ENCODE measurements at regions not wholly inside any gene's neighbourhood (a gene's known extent, or its start where the extent isn't known, plus 50 kb on each side); places are given as distances from the start of the nearest gene placed in this dataset.
"Not testable (repeated sequence)": the region's sequence is repeated elsewhere in the genome, so short reads cannot be mapped to it uniquely, and the experiment has no call there.

GRCh38 chr10:61016007-61016406 lies 72.0 kb upstream of the RHOBTB1 start:
- no peak overlapping the region for H2AFZ ChIP-seq (ENCODE audit: control insufficient read depth, low read length)
- no peak overlapping the region for H3K9ac ChIP-seq (ENCODE audit: control insufficient read depth, extremely low read depth, insufficient read depth, low read length)
- H4K20me1 ChIP-seq (ENCODE audit: control insufficient read depth, extremely low read depth, insufficient read depth, low read length) = no peaks in the 10 kb centered on the region
- no peak for FAIRE-seq
- no peaks in the 10 kb centered on the region for H3K36me3 ChIP-seq (ENCODE audit: control insufficient read depth in 2 of 2, extremely low read depth in 1 of 2, insufficient read depth in 2 of 2, low read length in 2 of 2)
- no peaks in the 10 kb centered on the region for H3K4me1 ChIP-seq (ENCODE audit: control insufficient read depth, extremely low read depth, insufficient read depth, low read length)
- H3K9me1 ChIP-seq (ENCODE audit: control insufficient read depth, extremely low read depth, insufficient read depth, low read length) = no peaks in the 10 kb centered on the region
- TF ChIP-seq EZH2 (IDR thresholded peaks at IDR 0.05; ENCODE audit: low read length) (no peak), CTCF (optimal IDR thresholded peaks at IDR 0.05 in 1 of 3, IDR thresholded peaks at IDR 0.05 in 1 of 3, conservative IDR thresholded peaks at IDR 0.05 in 1 of 3; ENCODE audit: extremely low read depth in 1 of 3, insufficient read depth in 2 of 3, low read length in 3 of 3) (no peak)
- H3K9me3 ChIP-seq (ENCODE audit: control insufficient read depth, low read depth, low read length) = no peaks in the 10 kb centered on the region
- H3K4me2 ChIP-seq (ENCODE audit: control insufficient read depth, extremely low read depth, insufficient read depth, low read depth, low read length) = no peak overlapping the region
- no peaks in the 10 kb centered on the region for H3K27me3 ChIP-seq (ENCODE audit: control insufficient read depth, extremely low read depth, insufficient read depth, low read length)
- H3K27ac ChIP-seq (ENCODE audit: control insufficient read depth, insufficient read depth, low read length) = no peak overlapping the region
- H3K79me2 ChIP-seq (ENCODE audit: control insufficient read depth, insufficient read depth, low read length) = no peaks in the 10 kb centered on the region
- H3K4me3 ChIP-seq (ENCODE audit: control insufficient read depth in 2 of 3, extremely low read depth in 1 of 3, insufficient read depth in 2 of 3, low read depth in 1 of 3, low read length in 3 of 3) = no peak overlapping the region
- DNase-seq (ENCODE audit: low read depth, low spot score) = no peak
- dilution Hi-C loops (cut with MboI; ENCODE audit: extremely low pct_ligation_motif_present, low sequenced_read_pairs) = no loop called here

- no peak for DNase-seq (ENCODE audit: low read depth, low spot score)
- Histone ChIP-seq H3K27me3 (ENCODE audit: control insufficient read depth, extremely low read depth, insufficient read depth, low read length) (no peaks in the 10 kb centered on the region), H3K9me3 (ENCODE audit: control insufficient read depth, low read depth, low read length) (no peaks in the 10 kb centered on the region), H3K36me3 (ENCODE audit: control insufficient read depth in 2 of 2, extremely low read depth in 1 of 2, insufficient read depth in 2 of 2, low read length in 2 of 2) (no peaks in the 10 kb centered on the region), H3K79me2 (ENCODE audit: control insufficient read depth, insufficient read depth, low read length) (no peaks in the 10 kb centered on the region), H3K9ac (ENCODE audit: control insufficient read depth, extremely low read depth, insufficient read depth, low read length) (no peak overlapping the region), H3K27ac (ENCODE audit: control insufficient read depth, insufficient read depth, low read length) (no peak overlapping the region), H3K4me1 (ENCODE audit: control insufficient read depth, extremely low read depth, insufficient read depth, low read length) (no peaks in the 10 kb centered on the region), H2AFZ (ENCODE audit: control insufficient read depth, low read length) (no peak overlapping the region), H3K4me2 (ENCODE audit: control insufficient read depth, extremely low read depth, insufficient read depth, low read depth, low read length) (no peak overlapping the region), H4K20me1 (ENCODE audit: control insufficient read depth, extremely low read depth, insufficient read depth, low read length) (no peaks in the 10 kb centered on the region), H3K9me1 (ENCODE audit: control insufficient read depth, extremely low read depth, insufficient read depth, low read length) (no peaks in the 10 kb centered on the region), H3K4me3 (ENCODE audit: control insufficient read depth in 2 of 3, extremely low read depth in 1 of 3, insufficient read depth in 2 of 3, low read depth in 1 of 3, low read length in 3 of 3) (no peak overlapping the region)
- no peak for FAIRE-seq
- dilution Hi-C loops (cut with MboI; ENCODE audit: extremely low pct_ligation_motif_present, low sequenced_read_pairs) = no loop called here
- no peak for TF ChIP-seq EZH2 (IDR thresholded peaks at IDR 0.05; ENCODE audit: low read length)
- no peak for TF ChIP-seq CTCF (optimal IDR thresholded peaks at IDR 0.05 in 1 of 3, IDR thresholded peaks at IDR 0.05 in 1 of 3, conservative IDR thresholded peaks at IDR 0.05 in 1 of 3; ENCODE audit: extremely low read depth in 1 of 3, insufficient read depth in 2 of 3, low read length in 3 of 3)
These were observed 66.9 kb upstream of the RHOBTB1 start for GRCh38 chr10:61010863-61011262.

GRCh38 chr10:61003069-61003468 lies 59.1 kb upstream of the RHOBTB1 start:
- H3K4me1 ChIP-seq (ENCODE audit: control insufficient read depth, extremely low read depth, insufficient read depth, low read length); H3K27ac ChIP-seq (ENCODE audit: control insufficient read depth, insufficient read depth, low read length); H3K36me3 ChIP-seq (ENCODE audit: control insufficient read depth in 2 of 2, extremely low read depth in 1 of 2, insufficient read depth in 2 of 2, low read length in 2 of 2); H2AFZ ChIP-seq (ENCODE audit: control insufficient read depth, low read length); DNase-seq (ENCODE audit: low read depth, low spot score); H3K9ac ChIP-seq (ENCODE audit: control insufficient read depth, extremely low read depth, insufficient read depth, low read length); H3K4me3 ChIP-seq (ENCODE audit: control insufficient read depth in 2 of 3, extremely low read depth in 1 of 3, insufficient read depth in 2 of 3, low read depth in 1 of 3, low read length in 3 of 3); H3K27me3 ChIP-seq (ENCODE audit: control insufficient read depth, extremely low read depth, insufficient read depth, low read length); H3K4me2 ChIP-seq (ENCODE audit: control insufficient read depth, extremely low read depth, insufficient read depth, low read depth, low read length); dilution Hi-C loops (cut with MboI; ENCODE audit: extremely low pct_ligation_motif_present, low sequenced_read_pairs); H4K20me1 ChIP-seq (ENCODE audit: control insufficient read depth, extremely low read depth, insufficient read depth, low read length); H3K9me1 ChIP-seq (ENCODE audit: control insufficient read depth, extremely low read depth, insufficient read depth, low read length); H3K9me3 ChIP-seq (ENCODE audit: control insufficient read depth, low read depth, low read length); FAIRE-seq; H3K79me2 ChIP-seq (ENCODE audit: control insufficient read depth, insufficient read depth, low read length): not testable (repeated sequence)

Data from keratinocyte (primary cell).